Hepatocyte (in vitro differentiated cells): ENCODE measurements at regions not wholly inside any gene's neighbourhood (a gene's known extent, or its start where the extent isn't known, plus 50 kb on each side); places are given as distances from the start of the nearest gene placed in this dataset.
"Not testable (repeated sequence)": the region's sequence is repeated elsewhere in the genome, so short reads cannot be mapped to it uniquely, and the experiment has no call there.

ENCODE experiments used
- DNase-seq: peaks from one replicate; pipeline ENCODE4 v3.0.0-alpha.2; 2016; ENCODE audit warnings: low spot score
- H2AFZ ChIP-seq: fragments of 200-600 bp; sonication (generic); 2 replicates; pipeline ENCODE4 v1.6.0; 2016; ENCODE audit warnings: antibody characterized with exemption, mild to moderate bottlenecking
- H3K27ac ChIP-seq: fragments of 200-600 bp; sonication (generic); 2 replicates; pipeline ENCODE4 v1.5.1; 2016; ENCODE audit warnings: mild to moderate bottlenecking
- H3K27me3 ChIP-seq: fragments of 200-600 bp; sonication (generic); 2 replicates; pipeline ENCODE4 v1.6.1; 2016
- H3K36me3 ChIP-seq: fragments of 200-600 bp; sonication (generic); replicated peaks from 2 replicates; pipeline ENCODE4 v1.5.1; 2016; ENCODE audit warnings: low read depth; ENCODE audit not compliant: insufficient read depth
- H3K4me1 ChIP-seq: fragments of 200-600 bp; sonication (generic); 2 replicates; pipeline ENCODE4 v1.5.1; 2016; ENCODE audit warnings: mild to moderate bottlenecking, moderate library complexity; ENCODE audit not compliant: insufficient read depth
- H3K4me2 ChIP-seq: fragments of 200-600 bp; sonication (generic); 2 replicates; pipeline ENCODE4 v1.6.0; 2016
- H3K4me3 ChIP-seq: fragments of 200-600 bp; sonication (generic); 2 replicates; pipeline ENCODE4 v1.5.1; 2016; ENCODE audit warnings: mild to moderate bottlenecking
- H3K79me2 ChIP-seq: fragments of 200-600 bp; sonication (generic); 2 replicates; pipeline ENCODE4 v1.6.0; 2017; ENCODE audit warnings: mild to moderate bottlenecking
- H3K9me2 ChIP-seq: fragments of 200-600 bp; sonication (generic); replicated peaks from 2 replicates; pipeline ENCODE4 v1.6.0; 2017; ENCODE audit warnings: mild to moderate bottlenecking; ENCODE audit not compliant: insufficient read depth
- H3K9me3 ChIP-seq: fragments of 200-600 bp; sonication (generic); 2 replicates; pipeline ENCODE4 v1.5.1; 2016; ENCODE audit warnings: low read depth, mild to moderate bottlenecking
- H4K20me1 ChIP-seq: fragments of 200-600 bp; sonication (generic); 2 replicates; pipeline ENCODE4 v1.6.0; 2016; ENCODE audit warnings: mild to moderate bottlenecking; ENCODE audit not compliant: insufficient read depth, poor library complexity, severe bottlenecking
- CTCF ChIP-seq: fragments of 200-600 bp; sonication (generic); IDR thresholded peaks from 2 replicates; pipeline ENCODE4 v1.5.1; 2016; ENCODE audit warnings: antibody characterized with exemption, mild to moderate bottlenecking; ENCODE audit not compliant: poor library complexity
- EZH2 ChIP-seq: fragments of 200-600 bp; sonication (generic); IDR thresholded peaks from 2 replicates; pipeline ENCODE4 v1.6.1; 2016; ENCODE audit warnings: antibody characterized with exemption, mild to moderate bottlenecking, borderline replicate concordance
- EZH2phosphoT487 ChIP-seq: fragments of 200-600 bp; sonication (generic); IDR thresholded peaks from one replicate; pipeline ENCODE4 v1.6.1; 2018; ENCODE audit warnings: antibody characterized with exemption, mild to moderate bottlenecking, low read depth, moderate library complexity; ENCODE audit not compliant: unreplicated experiment, severe bottlenecking
- WGBS: methylation state at CpG from one replicate; pipeline ENCODE4 v1.1.6; 2016; ENCODE audit warnings: low lambda C conversion rate; ENCODE audit errors: missing lambda C conversion rate; 5-methylcytosine and 5-hydroxymethylcytosine counted together

DNA sequence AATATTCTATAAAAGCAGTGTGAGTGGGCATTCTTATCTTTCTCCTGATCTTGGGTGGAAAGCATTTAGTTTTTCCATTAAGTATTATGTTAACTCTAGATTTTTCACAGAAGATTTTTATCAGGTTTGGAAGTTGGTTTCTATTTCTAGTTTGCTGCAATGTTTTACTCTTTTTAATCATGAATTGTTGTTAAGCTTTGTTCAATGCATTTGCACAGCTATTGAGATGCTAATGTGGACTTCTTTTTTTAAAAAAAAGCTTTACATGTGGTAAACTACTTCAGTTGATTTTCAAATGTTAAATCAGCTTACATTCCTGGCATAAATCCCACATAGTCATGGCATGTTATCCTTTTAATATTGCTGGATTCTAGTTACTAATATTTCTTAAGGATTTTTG is 363.6 kb upstream of the NRP1 start:
- H3K9me2 ChIP-seq: no peaks in the 10 kb centered on the region
- no peaks in the 10 kb centered on the region for H3K79me2 ChIP-seq
- H3K36me3 ChIP-seq: no peaks in the 10 kb centered on the region
- no peak overlapping the region for H3K4me3 ChIP-seq
- no peak overlapping the region for H2AFZ ChIP-seq
- no peak for DNase-seq
- H3K27me3 ChIP-seq: no peaks in the 10 kb centered on the region
- no peak overlapping the region for H3K4me2 ChIP-seq
- no peaks in the 10 kb centered on the region for H4K20me1 ChIP-seq
- no peak overlapping the region for H3K27ac ChIP-seq
- no peaks in the 10 kb centered on the region for H3K9me3 ChIP-seq
- TF ChIP-seq EZH2phosphoT487 (no peak), CTCF (no peak), EZH2 (no peak)
- no peaks in the 10 kb centered on the region for H3K4me1 ChIP-seq

- Histone ChIP-seq H3K9me3 (no peaks in the 10 kb centered on the region), H2AFZ (no peak overlapping the region), H3K79me2 (no peaks in the 10 kb centered on the region), H3K27ac (no peak overlapping the region), H3K36me3 (no peaks in the 10 kb centered on the region), H3K9me2 (no peaks in the 10 kb centered on the region), H4K20me1 (no peaks in the 10 kb centered on the region), H3K4me2 (no peak overlapping the region), H3K27me3 (no peaks in the 10 kb centered on the region), H3K4me3 (no peak overlapping the region), H3K4me1 (no peaks in the 10 kb centered on the region)
- WGBS: 95% methylated on average over 5 of the region's 5 CpGs
- no peak for DNase-seq
- TF ChIP-seq EZH2phosphoT487 (no peak), EZH2 (no peak), CTCF (no peak)
These were observed 362.5 kb upstream of the NRP1 start for GRCh38 chr10:33697016-33697415.

- no peaks in the 10 kb centered on the region for H3K4me1 ChIP-seq
- 84% methylated on average over 5 of the region's 5 CpGs for WGBS
- H3K36me3 ChIP-seq: no peaks in the 10 kb centered on the region
- TF ChIP-seq CTCF: no peak
- TF ChIP-seq EZH2phosphoT487: no peak
- TF ChIP-seq EZH2: no peak
- no peaks in the 10 kb centered on the region for H3K27me3 ChIP-seq
- no peaks in the 10 kb centered on the region for H3K79me2 ChIP-seq
- no peak overlapping the region for H3K4me2 ChIP-seq
- no peak overlapping the region for H2AFZ ChIP-seq
- no peaks in the 10 kb centered on the region for H4K20me1 ChIP-seq
- no peaks in the 10 kb centered on the region for H3K9me2 ChIP-seq
- DNase-seq: no peak
- no peak overlapping the region for H3K27ac ChIP-seq
- no peak overlapping the region for H3K4me3 ChIP-seq
- no peaks in the 10 kb centered on the region for H3K9me3 ChIP-seq
These were observed 361.1 kb upstream of the NRP1 start for GRCh38 chr10:33695536-33695935.

DNA sequence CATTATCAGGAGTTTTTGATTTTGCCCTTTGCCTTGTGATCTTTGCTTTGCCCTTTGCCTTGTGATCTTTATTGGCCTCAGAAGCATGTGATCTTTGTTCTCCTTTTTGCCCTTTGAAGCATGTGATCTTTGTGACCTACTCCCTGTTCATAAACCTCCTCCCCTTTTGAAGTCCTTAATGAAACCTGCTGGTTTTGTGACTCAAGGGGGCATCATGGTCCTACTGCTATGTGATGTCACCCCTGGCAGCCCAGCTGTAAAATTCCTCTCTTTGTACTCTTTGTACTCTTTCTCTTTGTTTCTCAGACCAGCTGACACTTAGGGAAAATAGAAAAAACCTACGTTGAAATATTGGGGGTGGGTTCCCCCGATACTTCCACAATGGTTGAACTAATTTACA is 356.1 kb upstream of the NRP1 start:
- H3K36me3 ChIP-seq, H3K4me1 ChIP-seq, DNase-seq, H3K4me3 ChIP-seq, H4K20me1 ChIP-seq, H3K9me3 ChIP-seq, H3K27ac ChIP-seq, H3K9me2 ChIP-seq, H2AFZ ChIP-seq, H3K27me3 ChIP-seq, H3K4me2 ChIP-seq, H3K79me2 ChIP-seq: not testable (repeated sequence)
- WGBS: 92% methylated on average over 2 of the region's 2 CpGs
